Activated CD4-positive, alpha-beta T cell treated with anti-CD3 and anti-CD28 coated beads, Interleukin-10, Interleukin-2, amounts not matched to agents 100 ng/mL and 50 ng/mL, durations not matched to agents 16 hours and 8 hours (primary cell): ENCODE measurements at regions not wholly inside any gene's neighbourhood (a gene's known extent, or its start where the extent isn't known, plus 50 kb on each side); places are given as distances from the start of the nearest gene placed in this dataset.

Experiments
- DNase-seq: peaks from one replicate; pipeline ENCODE4 v3.0.0-alpha.2; 2020

GRCh38 chr6:98579941-98580340 lies 254.4 kb upstream of the POU3F2 start:
- no peak for DNase-seq

GRCh38 chr6:98581705-98582104 lies 252.7 kb upstream of the POU3F2 start:
- DNase-seq: no peak

GRCh38 chr6:98583506-98583905 lies 250.9 kb upstream of the POU3F2 start:
- no peak for DNase-seq

- no peak for DNase-seq
Observed at GRCh38 chr6:98586163-98586562, 248.2 kb upstream of the POU3F2 start.

- no peak for DNase-seq
Observed at GRCh38 chr6:98587555-98587954, 246.8 kb upstream of the POU3F2 start.

- DNase-seq: no peak
Observed at GRCh38 chr6:98589536-98589935, 244.8 kb upstream of the POU3F2 start.

- no peak for DNase-seq
Observed at GRCh38 chr6:98590136-98590681, 244.2 kb upstream of the POU3F2 start.

GRCh38 chr6:98590997-98591396 lies 243.4 kb upstream of the POU3F2 start:
- no peak for DNase-seq

GRCh38 chr6:98593676-98594075 lies 240.7 kb upstream of the POU3F2 start:
- no peak for DNase-seq

- no peak for DNase-seq
Observed at GRCh38 chr6:98601716-98602115, 232.7 kb upstream of the POU3F2 start.

GRCh38 chr6:98605705-98606104 lies 228.7 kb upstream of the POU3F2 start:
- no peak for DNase-seq

- DNase-seq: no peak
Observed at GRCh38 chr6:98627129-98627775, 207.1 kb upstream of the POU3F2 start.

GRCh38 chr6:98633886-98634285 lies 200.5 kb upstream of the POU3F2 start:
- no peak for DNase-seq

GRCh38 chr6:98634569-98634968 lies 199.8 kb upstream of the POU3F2 start:
- DNase-seq: no peak

- no peak for DNase-seq
Observed at GRCh38 chr6:98635191-98635590, 199.2 kb upstream of the POU3F2 start.

- DNase-seq: no peak
Observed at GRCh38 chr6:98636941-98637340, 197.4 kb upstream of the POU3F2 start.

GRCh38 chr6:98639089-98639635 lies 195.2 kb upstream of the POU3F2 start:
- DNase-seq: no peak

- no peak for DNase-seq
Observed at GRCh38 chr6:98640366-98640765, 194.0 kb upstream of the POU3F2 start.

- DNase-seq: no peak
Observed at GRCh38 chr6:98641949-98642719, 192.2 kb upstream of the POU3F2 start.

GRCh38 chr6:98644063-98644462 lies 190.3 kb upstream of the POU3F2 start:
- no peak for DNase-seq

- DNase-seq: no peak
Observed at GRCh38 chr6:98648211-98648914, 186.0 kb upstream of the POU3F2 start.

GRCh38 chr6:98650941-98651340 lies 183.4 kb upstream of the POU3F2 start:
- DNase-seq: no peak

- DNase-seq: no peak
Observed at GRCh38 chr6:98653179-98653578, 181.2 kb upstream of the POU3F2 start.
